DND-41 (cell line): ENCODE measurements at regions not wholly inside any gene's neighbourhood (a gene's known extent, or its start where the extent isn't known, plus 50 kb on each side); places are given as distances from the start of the nearest gene placed in this dataset.

Experiments
- ATAC-seq: fragments of 200-7000 bp; cut with Tn5 transposase; 3 replicates; pipeline ENCODE4 v1.9.1; 2021; ENCODE audit warnings: low read depth; ENCODE audit not compliant: insufficient read depth
- DNase-seq: peaks from one replicate; pipeline ENCODE4 v3.0.0-alpha.2; 2020
- H2AFZ ChIP-seq: 2 replicates; pipeline ENCODE4 v1.6.0; 2012; ENCODE audit warnings: low read depth, low read length
- H3K27ac ChIP-seq: 2 replicates; pipeline ENCODE4 v1.5.1; 2012; ENCODE audit warnings: low read length, inconsistent platforms
- H3K27me3 ChIP-seq: fragments of 200-600 bp; sonication (generic); 2 replicates; pipeline ENCODE4 v1.6.0; 2012; ENCODE audit warnings: low read length, mild to moderate bottlenecking, inconsistent platforms; ENCODE audit not compliant: insufficient read depth, poor library complexity
- H3K36me3 ChIP-seq: 2 replicates; pipeline ENCODE4 v1.5.1; 2012; ENCODE audit warnings: low read length, inconsistent platforms; ENCODE audit not compliant: insufficient read depth
- H3K4me1 ChIP-seq: 2 replicates; pipeline ENCODE4 v1.5.1; 2012; ENCODE audit warnings: mild to moderate bottlenecking, low read length; ENCODE audit not compliant: insufficient read depth
- H3K4me2 ChIP-seq: 2 replicates; pipeline ENCODE4 v1.6.0; 2012; ENCODE audit warnings: mild to moderate bottlenecking, moderate library complexity, low read length, inconsistent platforms; ENCODE audit not compliant: insufficient read depth
- H3K4me3 ChIP-seq, 2 experiments: fragments of 200-600 bp in 1 of 2; shearing (Covaris generic) in 1 of 2; 2 replicates each; pipeline ENCODE4 v1.5.1; 2012 to 2016; ENCODE audit warnings: inconsistent platforms in 2 of 2, low read length in 2 of 2, mild to moderate bottlenecking in 2 of 2, low read depth in 1 of 2, moderate library complexity in 1 of 2
- H3K79me2 ChIP-seq: 2 replicates; pipeline ENCODE4 v1.6.0; 2012; ENCODE audit warnings: low read length, inconsistent platforms; ENCODE audit not compliant: insufficient read depth
- H3K9ac ChIP-seq: 2 replicates; pipeline ENCODE4 v1.6.0; 2012; ENCODE audit warnings: low read depth, mild to moderate bottlenecking, inconsistent platforms, low read length, moderate library complexity
- H3K9me3 ChIP-seq: 2 replicates; pipeline ENCODE4 v1.5.1; 2012; ENCODE audit warnings: low read length, moderate library complexity, mild to moderate bottlenecking, inconsistent platforms; ENCODE audit not compliant: insufficient read depth, severe bottlenecking
- H4K20me1 ChIP-seq: 2 replicates; pipeline ENCODE4 v1.6.0; 2012; ENCODE audit warnings: low read length; ENCODE audit not compliant: insufficient read depth
- CTCF ChIP-seq: IDR thresholded peaks from 2 replicates; pipeline ENCODE4 v1.5.1; 2012; ENCODE audit warnings: borderline replicate concordance, low read length, moderate library complexity, mild to moderate bottlenecking; ENCODE audit not compliant: poor library complexity, severe bottlenecking; ENCODE audit errors: extremely low read depth
- EZH2 ChIP-seq: IDR thresholded peaks from 3 replicates; pipeline ENCODE4 v1.6.1; 2012; ENCODE audit warnings: borderline replicate concordance, low read depth, mild to moderate bottlenecking, moderate library complexity, low read length, inconsistent platforms; ENCODE audit not compliant: severe bottlenecking

GRCh38 chr9:13994240-13994639 is 319.7 kb downstream of the NFIB start:
- TF ChIP-seq EZH2 (no peak), CTCF (no peak)
- no peaks in the 10 kb centered on the region for H3K36me3 ChIP-seq
- no peaks in the 10 kb centered on the region for H3K4me1 ChIP-seq
- no peaks in the 10 kb centered on the region for H3K79me2 ChIP-seq
- no peak overlapping the region for H3K4me2 ChIP-seq
- H3K9me3 ChIP-seq: no peaks in the 10 kb centered on the region
- H3K4me3 ChIP-seq: no peak overlapping the region
- DNase-seq (no peak), ATAC-seq (no peak)
- no peak overlapping the region for H3K9ac ChIP-seq
- no peaks in the 10 kb centered on the region for H3K27me3 ChIP-seq
- H4K20me1 ChIP-seq: no peaks in the 10 kb centered on the region
- no peak overlapping the region for H3K27ac ChIP-seq
- no peak overlapping the region for H2AFZ ChIP-seq

- Histone ChIP-seq H3K9me3 (no peaks in the 10 kb centered on the region), H3K27me3 (no peaks in the 10 kb centered on the region), H3K27ac (no peak overlapping the region), H2AFZ (no peak overlapping the region), H4K20me1 (no peaks in the 10 kb centered on the region), H3K4me2 (no peak overlapping the region), H3K4me1 (no peaks in the 10 kb centered on the region), H3K4me3 (no peak overlapping the region), H3K79me2 (no peaks in the 10 kb centered on the region), H3K9ac (no peak overlapping the region), H3K36me3 (no peaks in the 10 kb centered on the region)
- no peak for DNase-seq
- TF ChIP-seq EZH2 (no peak), CTCF (no peak)
- ATAC-seq: no peak
Measured at GRCh38 chr9:13993632-13994185, 320.2 kb downstream of the NFIB start.

GRCh38 chr9:13992138-13993088 is 321.5 kb downstream of the NFIB start:
- TF ChIP-seq EZH2: no peak
- no peak for TF ChIP-seq CTCF
- no peaks in the 10 kb centered on the region for H3K27me3 ChIP-seq
- no peaks in the 10 kb centered on the region for H4K20me1 ChIP-seq
- H3K9me3 ChIP-seq: no peaks in the 10 kb centered on the region
- no peaks in the 10 kb centered on the region for H3K36me3 ChIP-seq
- DNase-seq (no peak), ATAC-seq (no peak)
- H3K27ac ChIP-seq: no peak overlapping the region
- H3K4me1 ChIP-seq: no peaks in the 10 kb centered on the region
- H3K9ac ChIP-seq: no peak overlapping the region
- no peak overlapping the region for H2AFZ ChIP-seq
- H3K4me2 ChIP-seq: no peak overlapping the region
- H3K79me2 ChIP-seq: no peaks in the 10 kb centered on the region
- H3K4me3 ChIP-seq: no peak overlapping the region
